Erythroblast (primary cell): ENCODE measurements at regions not wholly inside any gene's neighbourhood (a gene's known extent, or its start where the extent isn't known, plus 50 kb on each side); places are given as distances from the start of the nearest gene placed in this dataset.

Experiments used
- GATA1 ChIP-seq: IDR thresholded peaks from 2 replicates; pipeline ENCODE4 v1.6.1; 2011; ENCODE audit warnings: low read depth, mild to moderate bottlenecking, control low read depth, low read length, moderate library complexity
- POLR2A ChIP-seq: IDR thresholded peaks from 2 replicates; pipeline ENCODE4 v1.6.1; 2011; ENCODE audit warnings: mild to moderate bottlenecking, low read length

DNA sequence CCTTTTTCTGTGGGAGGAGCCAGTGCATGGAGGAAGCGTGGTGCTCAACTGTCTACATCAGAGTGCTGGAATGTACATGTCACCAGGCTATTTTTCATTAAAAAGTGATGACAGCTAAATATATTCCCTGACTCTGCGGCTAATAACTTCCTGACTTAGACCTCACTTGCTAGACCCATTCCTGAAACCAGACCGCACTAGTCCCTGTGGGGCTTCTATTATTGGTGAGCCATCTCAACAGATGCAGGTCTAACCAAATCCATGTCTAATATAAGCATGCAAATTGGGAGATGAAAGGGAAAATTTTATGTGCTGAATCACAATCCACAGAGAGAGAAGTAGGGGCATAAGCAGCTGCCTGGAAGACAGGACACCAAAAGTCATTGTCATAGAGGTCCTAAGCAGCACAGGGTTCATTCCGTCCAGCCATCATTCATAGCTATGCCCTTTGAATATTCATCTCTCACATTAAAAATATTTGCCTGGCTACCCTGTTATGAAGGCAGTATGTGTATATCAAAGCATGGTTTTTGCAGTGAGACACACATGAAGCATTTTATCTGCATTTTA, 110.9 kb upstream of the BLID start:
- TF ChIP-seq POLR2A (no peak), GATA1 (no peak)
